Activated naive CD8-positive, alpha-beta T cell (primary cell): ENCODE measurements at regions not wholly inside any gene's neighbourhood (a gene's known extent, or its start where the extent isn't known, plus 50 kb on each side); places are given as distances from the start of the nearest gene placed in this dataset.
"Not testable (repeated sequence)": the region's sequence is repeated elsewhere in the genome, so short reads cannot be mapped to it uniquely, and the experiment has no call there.

Source experiments
- H3K27ac Mint-ChIP-seq: one replicate; pipeline ENCODE4 v1.8.0; 2021; ENCODE audit warnings: mixed read lengths
- H3K27me3 Mint-ChIP-seq: one replicate; pipeline ENCODE4 v1.8.0; 2021; ENCODE audit warnings: mixed read lengths
- H3K36me3 Mint-ChIP-seq: one replicate; pipeline ENCODE4 v1.8.0; 2021; ENCODE audit warnings: mixed read lengths
- H3K4me1 Mint-ChIP-seq: one replicate; pipeline ENCODE4 v1.8.0; 2021; ENCODE audit warnings: low read depth, mixed read lengths
- H3K4me3 Mint-ChIP-seq: one replicate; pipeline ENCODE4 v1.8.0; 2021; ENCODE audit warnings: mild to moderate bottlenecking, mixed read lengths
- H3K9me3 Mint-ChIP-seq: one replicate; pipeline ENCODE4 v1.8.0; 2021; ENCODE audit warnings: low read depth, mixed read lengths

DNA sequence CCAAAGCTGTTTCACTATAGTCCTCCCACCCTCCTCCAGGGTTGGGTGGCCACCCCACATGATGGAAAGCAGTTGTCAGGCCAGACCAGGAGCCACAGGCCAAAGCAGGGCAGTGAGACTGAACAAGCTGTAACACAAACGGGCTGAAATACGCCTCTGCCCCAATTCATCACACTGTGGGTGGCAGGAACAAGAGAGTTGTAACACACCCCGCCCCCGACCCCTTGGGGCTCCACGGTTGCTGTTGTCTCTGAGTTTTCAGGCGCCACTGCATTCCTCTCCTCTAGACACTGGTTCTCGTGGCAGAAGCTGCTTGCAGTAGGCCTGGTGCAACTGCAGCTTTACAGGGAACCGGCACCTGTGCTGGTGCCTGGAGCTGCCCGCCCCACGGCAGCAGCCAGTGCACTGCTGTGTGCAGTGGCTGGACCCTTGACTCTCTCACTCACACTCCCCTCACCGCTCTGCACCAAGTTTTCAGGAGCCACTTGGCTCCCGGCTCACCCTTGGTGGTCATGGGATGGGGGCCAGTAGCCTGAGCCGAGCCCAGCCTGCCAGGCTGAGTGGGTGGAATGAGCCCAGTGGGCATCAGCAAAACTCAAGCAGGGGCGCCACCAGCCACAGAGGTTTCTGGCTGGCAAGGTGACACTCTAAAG, 1314.5 kb upstream of the MIR17HG start:
- Mint-ChIP-seq H3K4me3 (no peak overlapping the region), H3K9me3 (peaks cover 10% of the 10 kb centered on the region), H3K27me3 (no peaks in the 10 kb centered on the region), H3K4me1 (no peaks in the 10 kb centered on the region), H3K36me3 (no peaks in the 10 kb centered on the region), H3K27ac (no peak overlapping the region)

DNA sequence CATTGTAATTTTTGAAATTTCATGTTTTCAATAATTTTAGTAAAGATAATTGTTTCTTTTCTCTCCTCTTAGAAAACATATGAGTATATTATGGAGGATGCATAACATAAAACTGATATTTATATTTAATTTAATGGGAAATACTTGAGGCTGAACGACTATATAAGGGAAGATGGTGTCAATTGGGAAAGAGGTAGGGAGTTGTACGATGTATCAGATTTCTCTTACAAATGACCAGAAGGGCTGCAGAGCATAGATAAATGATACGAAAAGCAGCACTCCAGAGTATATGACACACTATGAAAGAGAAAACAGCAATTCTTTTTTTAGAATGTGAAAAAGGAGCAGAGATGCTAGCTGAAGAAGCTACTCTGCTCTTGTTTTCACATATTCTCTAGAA, 1308.0 kb upstream of the MIR17HG start:
- Mint-ChIP-seq H3K27me3 (no peaks in the 10 kb centered on the region), H3K4me3 (no peak overlapping the region), H3K9me3 (peaks cover 17% of the 10 kb centered on the region), H3K27ac (no peak overlapping the region), H3K4me1 (no peaks in the 10 kb centered on the region), H3K36me3 (no peaks in the 10 kb centered on the region)

DNA sequence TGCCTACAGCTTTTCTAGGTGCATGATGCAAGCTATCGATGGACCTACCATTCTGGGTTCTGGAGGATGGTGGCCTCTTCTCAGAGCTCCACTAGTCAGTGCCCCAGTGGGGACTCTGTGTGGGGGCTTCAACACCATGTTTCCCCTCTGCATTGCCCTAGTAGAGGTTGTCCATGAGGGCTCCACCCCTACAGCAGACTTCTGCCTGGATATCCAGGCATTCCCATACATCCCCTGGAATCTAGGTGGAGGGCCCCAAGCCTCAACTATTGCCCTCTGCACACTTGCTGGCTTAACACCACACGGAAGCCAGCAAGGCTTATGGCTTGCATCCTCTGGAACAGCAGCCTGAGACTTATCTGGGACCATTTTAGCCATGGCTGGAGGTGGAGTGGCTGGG, 1299.9 kb upstream of the MIR17HG start:
- Mint-ChIP-seq H3K9me3 (peaks cover 25% of the 10 kb centered on the region), H3K36me3 (no peaks in the 10 kb centered on the region), H3K4me3 (no peak overlapping the region), H3K4me1 (no peaks in the 10 kb centered on the region), H3K27ac (no peak overlapping the region), H3K27me3 (no peaks in the 10 kb centered on the region)

- H3K27ac Mint-ChIP-seq: no peak overlapping the region
Observed at GRCh38 chr13:90049989-90050671, 1297.4 kb upstream of the MIR17HG start.

GRCh38 chr13:90055121-90055520, 1292.4 kb upstream of the MIR17HG start:
- no peaks in the 10 kb centered on the region for H3K36me3 Mint-ChIP-seq
- no peak overlapping the region for H3K4me3 Mint-ChIP-seq
- H3K27me3 Mint-ChIP-seq: no peaks in the 10 kb centered on the region
- no peaks in the 10 kb centered on the region for H3K4me1 Mint-ChIP-seq
- peaks cover 5% of the 10 kb centered on the region for H3K9me3 Mint-ChIP-seq
- no peak overlapping the region for H3K27ac Mint-ChIP-seq

More at GRCh38 chr13:90049989-90050671, 1297.4 kb upstream of the MIR17HG start:
- Mint-ChIP-seq H3K27me3 (no peaks in the 10 kb centered on the region), H3K36me3 (no peaks in the 10 kb centered on the region), H3K4me3 (no peak overlapping the region), H3K4me1 (no peaks in the 10 kb centered on the region), H3K9me3 (peaks cover 25% of the 10 kb centered on the region)

GRCh38 chr13:90055760-90056159, 1291.7 kb upstream of the MIR17HG start:
- H3K27ac Mint-ChIP-seq: no peak overlapping the region
- peaks cover 5% of the 10 kb centered on the region for H3K9me3 Mint-ChIP-seq
- no peaks in the 10 kb centered on the region for H3K27me3 Mint-ChIP-seq
- H3K4me3 Mint-ChIP-seq: no peak overlapping the region
- H3K4me1 Mint-ChIP-seq: no peaks in the 10 kb centered on the region
- H3K36me3 Mint-ChIP-seq: no peaks in the 10 kb centered on the region

DNA sequence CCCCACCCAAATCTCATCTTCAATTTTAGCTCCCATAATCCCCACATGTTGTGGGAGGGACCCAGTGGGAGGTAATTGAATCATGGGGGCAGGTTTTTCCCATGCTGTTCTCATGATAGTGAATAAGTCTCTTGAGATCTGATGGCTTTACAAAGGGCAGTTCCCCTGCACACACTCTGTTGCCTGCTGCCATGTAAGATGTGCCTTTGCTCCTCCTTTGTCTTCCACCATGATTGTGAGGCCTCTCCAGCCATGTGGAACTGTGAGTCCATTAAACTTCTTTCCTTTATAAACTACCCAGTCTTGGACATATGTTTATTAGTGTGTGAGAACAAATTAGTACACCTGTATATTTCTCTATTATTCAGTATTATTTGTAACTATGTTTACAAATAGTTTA, 1283.3 kb upstream of the MIR17HG start:
- not testable (repeated sequence) for H3K36me3 Mint-ChIP-seq, H3K4me3 Mint-ChIP-seq, H3K27me3 Mint-ChIP-seq

GRCh38 chr13:90068658-90069057, 1278.8 kb upstream of the MIR17HG start:
- Mint-ChIP-seq H3K36me3 (no peaks in the 10 kb centered on the region), H3K27ac (no peak overlapping the region), H3K4me3 (no peak overlapping the region), H3K9me3 (peaks cover 10% of the 10 kb centered on the region), H3K27me3 (no peaks in the 10 kb centered on the region), H3K4me1 (no peaks in the 10 kb centered on the region)

More for the DNA sequence above, 1283.3 kb upstream of the MIR17HG start:
- H3K27ac Mint-ChIP-seq, H3K4me1 Mint-ChIP-seq: not testable (repeated sequence)
- H3K9me3 Mint-ChIP-seq: peaks cover 10% of the 10 kb centered on the region

GRCh38 chr13:90070362-90070761, 1277.1 kb upstream of the MIR17HG start:
- no peak overlapping the region for H3K27ac Mint-ChIP-seq
- no peak overlapping the region for H3K4me3 Mint-ChIP-seq
- H3K4me1 Mint-ChIP-seq: no peaks in the 10 kb centered on the region
- H3K27me3 Mint-ChIP-seq: no peaks in the 10 kb centered on the region
- peaks cover 5% of the 10 kb centered on the region for H3K9me3 Mint-ChIP-seq
- H3K36me3 Mint-ChIP-seq: no peaks in the 10 kb centered on the region

- peaks cover 3% of the 10 kb centered on the region for H3K9me3 Mint-ChIP-seq
- no peak overlapping the region for H3K4me3 Mint-ChIP-seq
- H3K4me1 Mint-ChIP-seq: no peaks in the 10 kb centered on the region
- H3K36me3 Mint-ChIP-seq: no peaks in the 10 kb centered on the region
- H3K27ac Mint-ChIP-seq: no peak overlapping the region
- H3K27me3 Mint-ChIP-seq: no peaks in the 10 kb centered on the region
Observed at GRCh38 chr13:90070837-90071525, 1276.5 kb upstream of the MIR17HG start.

DNA sequence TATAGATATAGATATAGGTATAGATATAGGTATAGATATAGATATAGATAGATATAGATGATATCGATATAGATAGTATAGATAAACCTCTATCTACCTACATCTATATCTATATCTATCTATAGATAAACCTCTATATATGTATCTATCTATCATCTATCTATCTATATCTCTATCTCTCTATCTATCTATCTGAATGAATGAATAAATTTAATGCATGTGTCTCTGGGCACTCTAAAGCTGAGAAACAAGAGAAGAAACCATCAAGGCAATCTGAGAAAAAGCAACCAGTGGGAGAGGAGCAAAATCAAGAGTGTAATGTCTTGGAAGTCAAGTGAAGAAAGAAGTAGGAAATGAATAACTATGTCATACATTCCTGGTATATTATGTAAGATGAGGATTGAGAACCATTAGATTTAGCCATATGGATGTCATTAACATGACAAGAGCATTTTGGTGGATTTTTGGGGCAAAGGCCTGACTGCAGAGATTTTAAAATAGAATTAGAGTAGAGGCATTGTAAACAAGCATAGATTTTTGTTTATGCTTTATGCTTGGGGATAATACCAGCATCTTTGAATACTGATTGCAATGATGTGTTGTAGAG, 1262.7 kb upstream of the MIR17HG start:
- H3K4me3 Mint-ChIP-seq: no peak overlapping the region
- no peaks in the 10 kb centered on the region for H3K27me3 Mint-ChIP-seq
- peaks cover 12% of the 10 kb centered on the region for H3K9me3 Mint-ChIP-seq
- H3K36me3 Mint-ChIP-seq: no peaks in the 10 kb centered on the region
- no peaks in the 10 kb centered on the region for H3K4me1 Mint-ChIP-seq
- H3K27ac Mint-ChIP-seq: no peak overlapping the region

GRCh38 chr13:90089051-90089450, 1258.4 kb upstream of the MIR17HG start:
- H3K27ac Mint-ChIP-seq: no peak overlapping the region
- no peaks in the 10 kb centered on the region for H3K36me3 Mint-ChIP-seq
- peaks cover 8% of the 10 kb centered on the region for H3K9me3 Mint-ChIP-seq
- no peak overlapping the region for H3K4me3 Mint-ChIP-seq
- H3K4me1 Mint-ChIP-seq: no peaks in the 10 kb centered on the region
- no peaks in the 10 kb centered on the region for H3K27me3 Mint-ChIP-seq

DNA sequence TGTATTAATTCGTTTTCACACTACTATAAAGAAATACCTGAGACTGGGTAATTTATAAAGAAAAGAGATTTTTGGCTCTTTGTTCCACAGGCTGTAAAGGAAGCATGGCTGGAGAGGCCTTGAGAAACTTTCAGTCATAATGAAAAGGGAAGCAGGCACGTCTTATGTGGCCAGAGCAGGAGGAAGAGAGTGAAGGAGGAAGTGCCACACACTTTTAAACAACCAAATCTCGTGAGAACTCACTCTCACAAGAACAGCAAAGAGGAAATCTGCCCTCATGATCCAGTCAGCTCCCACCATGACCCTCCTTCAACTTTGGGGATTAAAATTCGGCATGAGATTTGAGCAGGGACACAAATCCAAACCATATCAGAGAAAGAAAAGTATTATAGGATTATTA, 1255.9 kb upstream of the MIR17HG start:
- no peaks in the 10 kb centered on the region for H3K4me1 Mint-ChIP-seq
- no peak overlapping the region for H3K27ac Mint-ChIP-seq
- H3K4me3 Mint-ChIP-seq: no peak overlapping the region
- H3K36me3 Mint-ChIP-seq: no peaks in the 10 kb centered on the region
- H3K9me3 Mint-ChIP-seq: peaks cover 5% of the 10 kb centered on the region
- H3K27me3 Mint-ChIP-seq: no peaks in the 10 kb centered on the region

GRCh38 chr13:90094357-90094756, 1253.1 kb upstream of the MIR17HG start:
- peaks cover 5% of the 10 kb centered on the region for H3K9me3 Mint-ChIP-seq
- H3K27me3 Mint-ChIP-seq: no peaks in the 10 kb centered on the region
- no peak overlapping the region for H3K4me3 Mint-ChIP-seq
- H3K27ac Mint-ChIP-seq: no peak overlapping the region
- no peaks in the 10 kb centered on the region for H3K36me3 Mint-ChIP-seq
- H3K4me1 Mint-ChIP-seq: no peaks in the 10 kb centered on the region

DNA sequence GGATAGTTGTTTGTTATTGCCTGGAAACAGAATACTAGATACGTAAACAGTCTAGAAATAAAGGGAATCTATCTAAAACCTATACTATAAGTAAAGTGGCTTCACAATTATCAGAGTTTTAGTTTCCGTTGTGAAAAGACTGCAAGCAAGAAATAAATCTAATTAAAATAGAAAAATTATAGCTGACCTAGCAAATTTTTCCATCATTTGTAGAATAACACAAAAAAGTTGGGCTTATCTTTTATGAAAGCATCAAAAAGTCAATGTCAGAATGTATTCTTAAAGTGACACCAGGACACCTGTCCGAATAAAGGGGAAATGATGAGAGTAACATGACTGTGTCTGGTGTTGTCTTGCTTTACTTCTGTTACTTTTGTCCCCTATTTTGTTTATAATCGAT, 1248.9 kb upstream of the MIR17HG start:
- Mint-ChIP-seq H3K9me3 (peaks cover 13% of the 10 kb centered on the region), H3K36me3 (no peaks in the 10 kb centered on the region), H3K27me3 (no peaks in the 10 kb centered on the region), H3K4me1 (no peaks in the 10 kb centered on the region), H3K4me3 (no peak overlapping the region), H3K27ac (no peak overlapping the region)
